GM10248 (cell line): ENCODE measurements at regions not wholly inside any gene's neighbourhood (a gene's known extent, or its start where the extent isn't known, plus 50 kb on each side); places are given as distances from the start of the nearest gene placed in this dataset.

ENCODE experiments used
- CTCF ChIA-PET: fragments of 300-600 bp; sonication (Branson Sonifier 250); formaldehyde crosslinking; extraction: SDS; loops from one replicate; lab custom pipeline; 2021; ENCODE audit warnings: antibody characterized with exemption; lab: Yijun Ruan, JAX
- POLR2A ChIA-PET: fragments of 350-650 bp; sonication (Branson Sonifier 250); formaldehyde crosslinking; extraction: SDS; loops from one replicate; lab custom pipeline; 2020; ENCODE audit warnings: antibody characterized with exemption; lab: Yijun Ruan, JAX
- DNase-seq: peaks from one replicate; pipeline ENCODE4 v3.0.0; 2012; ENCODE audit errors: extremely low spot score
- CTCF ChIP-seq: IDR thresholded peaks from 2 replicates; pipeline ENCODE4 v1.5.1; 2012; ENCODE audit warnings: mild to moderate bottlenecking, low read depth; ENCODE audit errors: extremely low read depth, missing control alignments, control extremely low read depth

GRCh38 chr17:69733171-69734012 is 318.9 kb downstream of the MAP2K6 start:
- ChIA-PET CTCF (interaction anchor here (1.0 to 3.1 kb wide), 3 partner anchors 11 to 73 kb away, joined by 3 to 9 read pairs (median 4); no protein-coding TSS in a partner anchor), POLR2A (no interaction called here)
- no peak for DNase-seq
- no peak for TF ChIP-seq CTCF

GRCh38 chr17:69734656-69735055 is 320.2 kb downstream of the MAP2K6 start:
- DNase-seq, result no peak
- TF ChIP-seq CTCF, result no peak
- ChIA-PET POLR2A (no interaction called here), CTCF (interaction anchor here (1.1 to 3.1 kb wide), 2 partner anchors 18 to 72 kb away, joined by 3 to 9 read pairs; no protein-coding TSS in a partner anchor)

- no peak for DNase-seq
- ChIA-PET CTCF (no interaction called here), POLR2A (no interaction called here)
- no peak for TF ChIP-seq CTCF
These were observed 320.8 kb downstream of the MAP2K6 start for GRCh38 chr17:69735285-69735684.

DNA sequence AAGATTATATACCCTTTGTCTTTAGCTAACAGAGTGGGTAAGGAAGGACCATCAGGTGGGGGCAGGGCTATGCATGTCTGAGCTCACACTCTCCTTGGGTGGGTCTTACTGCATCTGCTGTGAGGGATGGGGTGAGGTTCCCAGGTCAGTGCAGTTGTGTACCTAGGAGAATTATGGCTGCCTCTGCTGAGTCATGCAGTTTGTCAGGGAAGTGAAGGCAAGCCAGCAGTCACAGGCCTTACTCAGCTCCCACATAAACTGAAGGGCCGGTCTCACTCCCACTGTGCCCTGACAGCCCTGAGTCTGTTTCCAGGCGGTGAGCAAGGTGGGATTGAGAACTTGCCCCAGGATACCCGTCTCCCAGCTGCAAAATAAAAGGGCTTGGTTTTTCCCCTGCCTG is 328.6 kb downstream of the MAP2K6 start:
- CTCF ChIA-PET, result no interaction called here
- POLR2A ChIA-PET, result no interaction called here
- no peak for DNase-seq
- no peak for TF ChIP-seq CTCF

GRCh38 chr17:69744512-69745070 is 330.1 kb downstream of the MAP2K6 start:
- POLR2A ChIA-PET, result no interaction called here
- CTCF ChIA-PET, result no interaction called here

More at GRCh38 chr17:69744512-69745070, 330.1 kb downstream of the MAP2K6 start:
- no peak for TF ChIP-seq CTCF
- no peak for DNase-seq
